Caco-2 (cell line): ENCODE measurements at regions not wholly inside any gene's neighbourhood (a gene's known extent, or its start where the extent isn't known, plus 50 kb on each side); places are given as distances from the start of the nearest gene placed in this dataset.

Experiments
- BruUV-seq: library from RNA; stranded (reverse); fragments of 400-500 nt; replicated peaks from 2 replicates; lab custom pipeline; 2021; lab: Mats Ljungman, UMichigan
- CTCF ChIA-PET: fragments of 300-600 bp; sonication (Branson Sonifier 250); formaldehyde crosslinking; loops from one replicate; lab custom pipeline; 2022; ENCODE audit warnings: antibody characterized with exemption; lab: Charles Lee
- POLR2A ChIA-PET: fragments of 300-600 bp; sonication (Branson Sonifier 250); formaldehyde crosslinking; loops from one replicate; lab custom pipeline; 2022; ENCODE audit warnings: antibody characterized with exemption; lab: Charles Lee
- DNase-seq, 2 experiments: peaks; one replicate each; pipeline versions ENCODE4 v3.0.0 to v3.0.0-alpha.2; 2020 to 2022
- H3K27me3 ChIP-seq: replicated peaks from 2 replicates; pipeline ENCODE4 v1.6.0; 2011; ENCODE audit warnings: low read length; ENCODE audit not compliant: control insufficient read depth, insufficient read depth
- H3K36me3 ChIP-seq: 2 replicates; pipeline ENCODE4 v1.5.1; 2011; ENCODE audit warnings: low read length; ENCODE audit not compliant: control insufficient read depth, insufficient read depth
- H3K4me1 ChIP-seq: fragments of 250-450 bp; sonication (Bioruptor Pico); 2 replicates; pipeline ENCODE4 v1.5.1; 2020; ENCODE audit warnings: mild to moderate bottlenecking
- H3K4me3 ChIP-seq: 2 replicates; pipeline ENCODE4 v1.5.1; 2011; ENCODE audit warnings: low read depth, mild to moderate bottlenecking, control low read depth, low read length
- H3K9me3 ChIP-seq: fragments of 250-450 bp; sonication (Bioruptor Pico); 2 replicates; pipeline ENCODE4 v1.5.1; 2020; ENCODE audit warnings: mild to moderate bottlenecking, moderate library complexity
- H3K27ac Mint-ChIP-seq: one replicate; pipeline ENCODE4 v1.8.0; 2022; ENCODE audit warnings: mixed read lengths; ENCODE audit not compliant: unreplicated experiment
- H3K27me3 Mint-ChIP-seq: one replicate; pipeline ENCODE4 v1.8.0; 2022; ENCODE audit warnings: mixed read lengths; ENCODE audit not compliant: insufficient read depth, unreplicated experiment
- H3K36me3 Mint-ChIP-seq: one replicate; pipeline ENCODE4 v1.8.0; 2022; ENCODE audit warnings: mild to moderate bottlenecking, mixed read lengths; ENCODE audit not compliant: insufficient read depth, unreplicated experiment
- H3K4me1 Mint-ChIP-seq: one replicate; pipeline ENCODE4 v1.8.0; 2022; ENCODE audit warnings: low read depth, mixed read lengths; ENCODE audit not compliant: unreplicated experiment
- H3K4me3 Mint-ChIP-seq: one replicate; pipeline ENCODE4 v1.8.0; 2022; ENCODE audit warnings: mild to moderate bottlenecking, moderate library complexity, mixed read lengths; ENCODE audit not compliant: unreplicated experiment
- H3K9me3 Mint-ChIP-seq: one replicate; pipeline ENCODE4 v1.8.0; 2022; ENCODE audit warnings: mixed read lengths; ENCODE audit not compliant: unreplicated experiment
- CTCF ChIP-seq, 2 experiments: fragments of 200-600 bp in 1 of 2; IDR thresholded peaks; 1 replicate in 1 of 2; 2 replicates in 1 of 2; pipeline versions ENCODE4 v1.5.1 to v1.8.0; 2011 to 2022; ENCODE audit warnings: antibody characterized with exemption in 1 of 2, control low read depth in 1 of 2, inconsistent platforms in 1 of 2, low read depth in 1 of 2, low read length in 1 of 2, mild to moderate bottlenecking in 1 of 2, moderate library complexity in 1 of 2; ENCODE audit not compliant: insufficient read depth in 1 of 2, severe bottlenecking in 1 of 2, unreplicated experiment in 1 of 2
- intact Hi-C: fragments of 100-400 bp; cut with micrococcal nuclease; formaldehyde crosslinking; loops from one replicate; pipeline ENCODE4 v1.10.0; 2022; ENCODE audit not compliant: unreplicated experiment

- POLR2A ChIA-PET = no interaction called here
- CTCF ChIA-PET = no interaction called here
- no peak for DNase-seq
- intact Hi-C loops = no loop called here
- Mint-ChIP-seq H3K9me3 (no peaks in the 10 kb centered on the region), H3K27me3 (no peaks in the 10 kb centered on the region), H3K36me3 (no peaks in the 10 kb centered on the region), H3K4me3 (no peak overlapping the region), H3K4me1 (no peaks in the 10 kb centered on the region), H3K27ac (no peak overlapping the region)
- H3K4me3 ChIP-seq = no peak overlapping the region
- H3K27me3 ChIP-seq = no peaks in the 10 kb centered on the region
- BruUV-seq = no TSS peak
- no peaks in the 10 kb centered on the region for H3K4me1 ChIP-seq
- TF ChIP-seq CTCF (IDR thresholded peaks at IDR 0.05; ENCODE audit: insufficient read depth in 1 of 2, low read depth in 1 of 2, low read length in 1 of 2, severe bottlenecking in 1 of 2, unreplicated experiment in 1 of 2) = no peak
- no peaks in the 10 kb centered on the region for H3K36me3 ChIP-seq
- no peaks in the 10 kb centered on the region for H3K9me3 ChIP-seq
Measured at GRCh38 chr3:170660139-170660538, 74.3 kb upstream of the SLC7A14 start.

- Histone ChIP-seq H3K9me3 (no peaks in the 10 kb centered on the region), H3K36me3 (no peaks in the 10 kb centered on the region), H3K4me1 (no peaks in the 10 kb centered on the region), H3K4me3 (no peak overlapping the region), H3K27me3 (no peaks in the 10 kb centered on the region)
- Mint-ChIP-seq H3K9me3 (no peaks in the 10 kb centered on the region), H3K36me3 (no peaks in the 10 kb centered on the region), H3K4me1 (no peaks in the 10 kb centered on the region), H3K27me3 (no peaks in the 10 kb centered on the region), H3K4me3 (no peak overlapping the region), H3K27ac (no peak overlapping the region)
- POLR2A ChIA-PET = no interaction called here
- no peak for DNase-seq
- no peak for TF ChIP-seq CTCF (IDR thresholded peaks at IDR 0.05; ENCODE audit: insufficient read depth in 1 of 2, low read depth in 1 of 2, low read length in 1 of 2, severe bottlenecking in 1 of 2, unreplicated experiment in 1 of 2)
- intact Hi-C loops = no loop called here
- CTCF ChIA-PET = no interaction called here
- BruUV-seq = no TSS peak
Measured at GRCh38 chr3:170657312-170657711, 71.4 kb upstream of the SLC7A14 start.

GRCh38 chr3:170656284-170656683 is 70.4 kb upstream of the SLC7A14 start:
- ChIA-PET CTCF (no interaction called here), POLR2A (no interaction called here)
- Histone ChIP-seq H3K9me3 (no peaks in the 10 kb centered on the region), H3K36me3 (no peaks in the 10 kb centered on the region), H3K4me3 (no peak overlapping the region), H3K27me3 (no peaks in the 10 kb centered on the region), H3K4me1 (no peaks in the 10 kb centered on the region)
- Mint-ChIP-seq H3K4me1 (no peaks in the 10 kb centered on the region), H3K27me3 (no peaks in the 10 kb centered on the region), H3K4me3 (no peak overlapping the region), H3K9me3 (no peaks in the 10 kb centered on the region), H3K36me3 (no peaks in the 10 kb centered on the region), H3K27ac (no peak overlapping the region)
- TF ChIP-seq CTCF (IDR thresholded peaks at IDR 0.05; ENCODE audit: insufficient read depth in 1 of 2, low read depth in 1 of 2, low read length in 1 of 2, severe bottlenecking in 1 of 2, unreplicated experiment in 1 of 2) = no peak
- no TSS peak for BruUV-seq
- intact Hi-C loops = no loop called here
- DNase-seq = no peak
